ENCODE measurements at regions not wholly inside any gene's neighbourhood (a gene's known extent, or its start where the extent isn't known, plus 50 kb on each side); places are given as distances from the start of the nearest gene placed in this dataset.

DNA sequence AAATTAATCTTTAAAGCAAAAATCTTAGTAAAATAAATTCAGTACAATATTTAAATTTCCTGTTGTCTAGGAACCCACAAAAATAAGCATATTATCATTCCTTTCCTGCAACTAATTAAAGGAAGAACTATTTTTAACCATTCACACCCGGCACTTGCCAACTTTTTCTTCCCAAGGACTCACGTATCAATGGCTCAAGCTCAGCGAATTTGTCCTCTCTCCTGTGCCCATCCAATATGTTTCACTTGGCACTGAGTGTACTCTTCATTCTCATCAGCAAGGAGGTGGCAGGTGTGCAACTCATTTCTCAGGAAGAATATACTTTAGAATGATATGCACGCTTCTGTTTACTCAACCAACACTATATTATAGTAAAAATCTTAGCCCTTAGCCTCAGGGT is 419.4 kb downstream of the C6orf118 start:
- FAIRE-seq (no peak), DNase-seq (ENCODE audit: low spot score) (no peak), ATAC-seq (no peak)
- POLR2A ChIA-PET, result no interaction called here
- in situ Hi-C loops (cut with HindIII; ENCODE audit: extremely low pct_ligation_motif_present, low pct_unique_long_range_greater_than_20kb) (no loop called here), intact Hi-C loops (cut with micrococcal nuclease; ENCODE audit: unreplicated experiment) (no loop called here)
- no peak overlapping the region for H2AFZ ChIP-seq (ENCODE audit: low read length)
- no TSS peak for BruUV-seq (replicated peaks)
- 4% methylated on average over 4 of the region's 4 CpGs for WGBS (ENCODE audit: low lambda C conversion rate)
- peaks cover 87% of the 10 kb centered on the region for H3K9me3 ChIP-seq (ENCODE audit: low read length)
- H4K20me1 ChIP-seq (ENCODE audit: insufficient read depth, low read length), result no peaks in the 10 kb centered on the region
- H3K27ac ChIP-seq (ENCODE audit: extremely low read length, insufficient read depth, low read length), result no peak overlapping the region
- no peaks in the 10 kb centered on the region for H3K27me3 ChIP-seq (ENCODE audit: control insufficient read depth in 1 of 2, insufficient read depth in 2 of 2, low read length in 2 of 2)
- H3K4me1 ChIP-seq (ENCODE audit: insufficient read depth, low read length), result no peaks in the 10 kb centered on the region
- H3K4me3 ChIP-seq (replicated peaks in 1 of 3; ENCODE audit: insufficient read depth in 1 of 3, low read depth in 2 of 3, low read length in 3 of 3), result no peak overlapping the region
- TF ChIP-seq ADNP (CRISPR knock-in tag; IDR thresholded peaks at IDR 0.05), result no peak
- TF ChIP-seq PRMT3 (CRISPR knock-in tag; IDR thresholded peaks at IDR 0.05; ENCODE audit: borderline replicate concordance, low read depth), result no peak
- no peak for TF ChIP-seq ZNF446 (CRISPR knock-in tag; IDR thresholded peaks at IDR 0.05)
- no peak for TF ChIP-seq DNMT1 (CRISPR knock-in tag; IDR thresholded peaks at IDR 0.05)
- H3K9ac ChIP-seq (ENCODE audit: insufficient read depth, low read depth, low read length), result no peak overlapping the region
- CTCF ChIA-PET (ENCODE audit: low intra/inter-chr PET ratio, low total read pairs), result no interaction called here
- no peak overlapping the region for H3K4me2 ChIP-seq (ENCODE audit: low read depth, low read length)
- no peaks in the 10 kb centered on the region for H3K79me2 ChIP-seq (ENCODE audit: insufficient read depth, low read length)
- H3K36me3 ChIP-seq (replicated peaks in 1 of 2; ENCODE audit: control insufficient read depth in 1 of 2, insufficient read depth in 2 of 2, low read length in 2 of 2), result no peaks in the 10 kb centered on the region

DNA sequence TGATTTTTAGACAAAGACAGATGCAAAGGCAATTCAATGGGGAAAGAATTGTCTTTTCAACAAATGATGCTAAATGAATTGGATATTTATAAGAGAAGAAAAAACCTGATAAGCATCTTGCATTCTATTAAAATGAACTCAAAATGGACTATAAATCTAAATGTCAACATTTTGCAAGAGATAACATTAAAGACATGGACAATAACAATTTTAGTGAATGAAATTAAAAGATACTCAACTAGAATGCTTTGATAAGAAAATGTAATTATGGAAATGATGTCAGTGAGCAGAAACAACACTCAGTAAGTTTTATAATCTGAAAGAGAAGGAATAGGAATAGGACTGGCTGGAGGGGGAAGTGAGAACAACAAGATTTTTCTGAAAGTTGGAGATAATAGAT is 421.7 kb downstream of the C6orf118 start:
- Histone ChIP-seq H3K27me3 (ENCODE audit: control insufficient read depth in 1 of 2, insufficient read depth in 2 of 2, low read length in 2 of 2) (no peaks in the 10 kb centered on the region), H2AFZ (ENCODE audit: low read length) (no peak overlapping the region), H3K4me2 (ENCODE audit: low read depth, low read length) (no peak overlapping the region), H3K27ac (ENCODE audit: extremely low read length, insufficient read depth, low read length) (no peak overlapping the region), H3K36me3 (replicated peaks in 1 of 2; ENCODE audit: control insufficient read depth in 1 of 2, insufficient read depth in 2 of 2, low read length in 2 of 2) (no peaks in the 10 kb centered on the region), H3K9me3 (ENCODE audit: low read length) (peaks cover 89% of the 10 kb centered on the region), H3K9ac (ENCODE audit: insufficient read depth, low read depth, low read length) (no peak overlapping the region), H4K20me1 (ENCODE audit: insufficient read depth, low read length) (no peaks in the 10 kb centered on the region), H3K4me3 (replicated peaks in 1 of 3; ENCODE audit: insufficient read depth in 1 of 3, low read depth in 2 of 3, low read length in 3 of 3) (no peak overlapping the region), H3K79me2 (ENCODE audit: insufficient read depth, low read length) (no peaks in the 10 kb centered on the region), H3K4me1 (ENCODE audit: insufficient read depth, low read length) (no peaks in the 10 kb centered on the region)
- CTCF ChIA-PET (ENCODE audit: low intra/inter-chr PET ratio, low total read pairs), result no interaction called here
- POLR2A ChIA-PET, result no interaction called here
- intact Hi-C loops (cut with micrococcal nuclease; ENCODE audit: unreplicated experiment), result no loop called here
- no peak for FAIRE-seq
- in situ Hi-C loops (cut with HindIII; ENCODE audit: extremely low pct_ligation_motif_present, low pct_unique_long_range_greater_than_20kb), result no loop called here
- no peak for DNase-seq (ENCODE audit: low spot score)
- ATAC-seq, result no peak
- BruUV-seq (replicated peaks), result no TSS peak
- TF ChIP-seq CBX1 (IDR thresholded peaks at IDR 0.05; ENCODE audit: low read depth) (no peak), ZSCAN20 (CRISPR knock-in tag; IDR thresholded peaks at IDR 0.05; ENCODE audit: borderline replicate concordance) (no peak), NFIB (CRISPR knock-in tag; IDR thresholded peaks at IDR 0.05; ENCODE audit: borderline replicate concordance) (no peak), MAZ (IDR thresholded peaks at IDR 0.05; ENCODE audit: borderline replicate concordance, low read depth, low read length) (no peak), MAZ (CRISPR knock-in tag; IDR thresholded peaks at IDR 0.05; ENCODE audit: low read depth) (no peak), MEIS2 (CRISPR knock-in tag; IDR thresholded peaks at IDR 0.05) (no peak), HNF4A (CRISPR knock-in tag; IDR thresholded peaks at IDR 0.05) (no peak), ZFAT (CRISPR knock-in tag; conservative IDR thresholded peaks at IDR 0.05) (no peak), ZNF543 (CRISPR knock-in tag; IDR thresholded peaks at IDR 0.05) (no peak), SRSF4 (IDR thresholded peaks at IDR 0.05; ENCODE audit: low read depth, low read length, poor library complexity, severe bottlenecking) (no peak), FOXJ3 (CRISPR knock-in tag; IDR thresholded peaks at IDR 0.05; ENCODE audit: borderline replicate concordance) (no peak), ZNF772 (CRISPR knock-in tag; IDR thresholded peaks at IDR 0.05) (no peak), NPAS2 (CRISPR knock-in tag; IDR thresholded peaks at IDR 0.05; ENCODE audit: borderline replicate concordance) (no peak), EEA1 (CRISPR knock-in tag; IDR thresholded peaks at IDR 0.05; ENCODE audit: borderline replicate concordance) (no peak), FOXA1 (IDR thresholded peaks at IDR 0.05) (no peak), FOXA1 (CRISPR knock-in tag; IDR thresholded peaks at IDR 0.05) (no peak), SAFB2 (CRISPR knock-in tag; IDR thresholded peaks at IDR 0.05; ENCODE audit: borderline replicate concordance, low read depth) (no peak)
- TF ChIP-seq, protein P1, sequence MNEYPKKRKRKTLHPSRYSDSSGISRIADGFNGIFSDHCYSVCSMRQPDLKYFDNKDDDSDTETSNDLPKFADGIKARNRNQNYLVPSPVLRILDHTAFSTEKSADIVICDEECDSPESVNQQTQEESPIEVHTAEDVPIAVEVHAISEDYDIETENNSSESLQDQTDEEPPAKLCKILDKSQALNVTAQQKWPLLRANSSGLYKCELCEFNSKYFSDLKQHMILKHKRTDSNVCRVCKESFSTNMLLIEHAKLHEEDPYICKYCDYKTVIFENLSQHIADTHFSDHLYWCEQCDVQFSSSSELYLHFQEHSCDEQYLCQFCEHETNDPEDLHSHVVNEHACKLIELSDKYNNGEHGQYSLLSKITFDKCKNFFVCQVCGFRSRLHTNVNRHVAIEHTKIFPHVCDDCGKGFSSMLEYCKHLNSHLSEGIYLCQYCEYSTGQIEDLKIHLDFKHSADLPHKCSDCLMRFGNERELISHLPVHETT (CRISPR knock-in tag; conservative IDR thresholded peaks at IDR 0.05), result no peak

Measured in HepG2 (cell line).